Activated CD4-positive, alpha-beta T cell treated with anti-CD3 and anti-CD28 coated beads for 36 hours (primary cell): ENCODE measurements at regions not wholly inside any gene's neighbourhood (a gene's known extent, or its start where the extent isn't known, plus 50 kb on each side); places are given as distances from the start of the nearest gene placed in this dataset.

ENCODE experiments used
- ATAC-seq: fragments of 200-7000 bp; cut with Tn5 transposase; one replicate; pipeline ENCODE4 v1.10.0; 2021; ENCODE audit warnings: mild to moderate bottlenecking, moderate library complexity
- CTCF ChIA-PET: fragments of 350-600 bp; sonication (Branson Sonifier 250); formaldehyde crosslinking; loops from one replicate; lab custom pipeline; 2021; ENCODE audit warnings: antibody characterized with exemption; lab: Charles Lee
- POLR2A ChIA-PET: fragments of 350-600 bp; sonication (Branson Sonifier 250); formaldehyde crosslinking; loops from one replicate; lab custom pipeline; 2021; ENCODE audit warnings: antibody characterized with exemption, inconsistent platforms; lab: Charles Lee
- DNase-seq: peaks from one replicate; pipeline ENCODE4 v3.0.0-alpha.2; 2020
- H3K27ac Mint-ChIP-seq: one replicate; pipeline ENCODE4 v1.8.0; 2021; ENCODE audit warnings: mixed read lengths
- H3K27me3 Mint-ChIP-seq: one replicate; pipeline ENCODE4 v1.8.0; 2021; ENCODE audit warnings: mixed read lengths
- H3K36me3 Mint-ChIP-seq: one replicate; pipeline ENCODE4 v1.8.0; 2021; ENCODE audit warnings: low read depth, mixed read lengths
- H3K4me1 Mint-ChIP-seq: one replicate; pipeline ENCODE4 v1.8.0; 2021; ENCODE audit warnings: mixed read lengths
- H3K4me3 Mint-ChIP-seq: one replicate; pipeline ENCODE4 v1.8.0; 2021; ENCODE audit warnings: mild to moderate bottlenecking, moderate library complexity, mixed read lengths
- H3K9me3 Mint-ChIP-seq: one replicate; pipeline ENCODE4 v1.8.0; 2021; ENCODE audit warnings: low read depth, mixed read lengths
- intact Hi-C, 2 experiments: fragments of 100-400 bp; cut with DNase I in 1 of 2; cut with micrococcal nuclease in 1 of 2; formaldehyde crosslinking; loops; one replicate each; pipeline versions ENCODE4 v1.14.2 to v1.15.1; 2022 to 2024; cut with DNase I, micrococcal nuclease

GRCh38 chr13:24011266-24011665, 114.0 kb upstream of the C1QTNF9B start:
- no peaks in the 10 kb centered on the region for H3K27me3 Mint-ChIP-seq
- ChIA-PET CTCF (interaction anchor here (1.1 kb wide), 1 partner anchor 9 kb away, joined by 3 read pairs; no protein-coding TSS in a partner anchor), POLR2A (no interaction called here)
- H3K9me3 Mint-ChIP-seq = no peaks in the 10 kb centered on the region
- H3K27ac Mint-ChIP-seq = no peak overlapping the region
- DNase-seq (no peak), ATAC-seq (no peak)
- no peak overlapping the region for H3K4me3 Mint-ChIP-seq
- no peaks in the 10 kb centered on the region for H3K4me1 Mint-ChIP-seq
- H3K36me3 Mint-ChIP-seq = no peaks in the 10 kb centered on the region
- intact Hi-C loops = no loop called here

GRCh38 chr13:24012648-24013047, 115.3 kb upstream of the C1QTNF9B start:
- no peak overlapping the region for H3K4me3 Mint-ChIP-seq
- no peaks in the 10 kb centered on the region for H3K9me3 Mint-ChIP-seq
- H3K27me3 Mint-ChIP-seq = no peaks in the 10 kb centered on the region
- intact Hi-C loops = no loop called here
- no peak overlapping the region for H3K27ac Mint-ChIP-seq
- no peak for ATAC-seq
- no peaks in the 10 kb centered on the region for H3K36me3 Mint-ChIP-seq
- H3K4me1 Mint-ChIP-seq = no peaks in the 10 kb centered on the region
- POLR2A ChIA-PET = no interaction called here
- CTCF ChIA-PET = no interaction called here
- DNase-seq = no peak

GRCh38 chr13:24013189-24013588, 115.9 kb upstream of the C1QTNF9B start:
- ChIA-PET CTCF (interaction anchor here (0.6 kb wide), 1 partner anchor 12 kb away, joined by 4 read pairs; no protein-coding TSS in a partner anchor), POLR2A (no interaction called here)
- intact Hi-C loops = no loop called here
- ATAC-seq (no peak), DNase-seq (no peak)
- Mint-ChIP-seq H3K4me1 (no peaks in the 10 kb centered on the region), H3K27ac (no peak overlapping the region), H3K27me3 (no peaks in the 10 kb centered on the region), H3K9me3 (no peaks in the 10 kb centered on the region), H3K4me3 (no peak overlapping the region), H3K36me3 (no peaks in the 10 kb centered on the region)

GRCh38 chr13:24016046-24016445, 118.7 kb upstream of the C1QTNF9B start:
- H3K27me3 Mint-ChIP-seq = no peaks in the 10 kb centered on the region
- no peak overlapping the region for H3K27ac Mint-ChIP-seq
- ChIA-PET CTCF (no interaction called here), POLR2A (no interaction called here)
- H3K36me3 Mint-ChIP-seq = no peaks in the 10 kb centered on the region
- DNase-seq (no peak), ATAC-seq (no peak)
- H3K4me3 Mint-ChIP-seq = no peak overlapping the region
- H3K4me1 Mint-ChIP-seq = no peaks in the 10 kb centered on the region
- no peaks in the 10 kb centered on the region for H3K9me3 Mint-ChIP-seq
- intact Hi-C loops = no loop called here

GRCh38 chr13:24022568-24022967, 125.3 kb upstream of the C1QTNF9B start:
- no peaks in the 10 kb centered on the region for H3K27me3 Mint-ChIP-seq
- no peaks in the 10 kb centered on the region for H3K36me3 Mint-ChIP-seq
- H3K9me3 Mint-ChIP-seq = no peaks in the 10 kb centered on the region
- DNase-seq = no peak
- POLR2A ChIA-PET = no interaction called here
- no peak overlapping the region for H3K27ac Mint-ChIP-seq
- H3K4me3 Mint-ChIP-seq = no peak overlapping the region
- H3K4me1 Mint-ChIP-seq = no peaks in the 10 kb centered on the region
- intact Hi-C loops = loop anchor here in 1 of 2 experiments (10.0 kb wide), 1 partner anchor 58 kb away; no protein-coding TSS in a partner anchor
- CTCF ChIA-PET = interaction anchor here (0.6 to 4.2 kb wide), 5 partner anchors 31 to 283 kb away, joined by 3 to 33 read pairs (median 4); no protein-coding TSS in a partner anchor
- ATAC-seq = no peak

- CTCF ChIA-PET = interaction anchor here (0.5 to 4.2 kb wide), 4 partner anchors 30 to 283 kb away, joined by 3 to 33 read pairs (median 4); no protein-coding TSS in a partner anchor
- Mint-ChIP-seq H3K9me3 (no peaks in the 10 kb centered on the region), H3K36me3 (no peaks in the 10 kb centered on the region), H3K4me3 (no peak overlapping the region), H3K27me3 (no peaks in the 10 kb centered on the region), H3K4me1 (no peaks in the 10 kb centered on the region), H3K27ac (no peak overlapping the region)
- no peak for DNase-seq
- intact Hi-C loops = loop anchor here in 1 of 2 experiments (10.0 kb wide), 1 partner anchor 58 kb away; no protein-coding TSS in a partner anchor
- POLR2A ChIA-PET = no interaction called here
- ATAC-seq = no peak
Observed at GRCh38 chr13:24023073-24023472, 125.8 kb upstream of the C1QTNF9B start.

GRCh38 chr13:24027494-24027893, 130.2 kb upstream of the C1QTNF9B start:
- ATAC-seq (no peak), DNase-seq (no peak)
- ChIA-PET POLR2A (no interaction called here), CTCF (no interaction called here)
- peaks cover 9% of the 10 kb centered on the region for H3K27me3 Mint-ChIP-seq
- no peaks in the 10 kb centered on the region for H3K36me3 Mint-ChIP-seq
- no peaks in the 10 kb centered on the region for H3K4me1 Mint-ChIP-seq
- intact Hi-C loops = loop anchor here in 1 of 2 experiments (10.0 kb wide), 1 partner anchor 63 kb away; no protein-coding TSS in a partner anchor
- no peak overlapping the region for H3K4me3 Mint-ChIP-seq
- no peaks in the 10 kb centered on the region for H3K9me3 Mint-ChIP-seq
- H3K27ac Mint-ChIP-seq = no peak overlapping the region

- Mint-ChIP-seq H3K4me3 (no peak overlapping the region), H3K9me3 (no peaks in the 10 kb centered on the region), H3K36me3 (no peaks in the 10 kb centered on the region), H3K27me3 (peaks cover 9% of the 10 kb centered on the region), H3K4me1 (no peaks in the 10 kb centered on the region), H3K27ac (no peak overlapping the region)
- ChIA-PET CTCF (interaction anchor here (0.9 kb wide), 2 partner anchors 11 to 110 kb away, joined by 3 read pairs; no protein-coding TSS in a partner anchor), POLR2A (no interaction called here)
- ATAC-seq (no peak), DNase-seq (no peak)
- intact Hi-C loops = no loop called here
Observed at GRCh38 chr13:24032252-24032651, 128.3 kb upstream of the SPATA13 start.

GRCh38 chr13:24032674-24033073, 127.8 kb upstream of the SPATA13 start:
- ChIA-PET POLR2A (no interaction called here), CTCF (no interaction called here)
- peaks cover 9% of the 10 kb centered on the region for H3K27me3 Mint-ChIP-seq
- H3K27ac Mint-ChIP-seq = no peak overlapping the region
- H3K4me1 Mint-ChIP-seq = no peaks in the 10 kb centered on the region
- ATAC-seq (no peak), DNase-seq (no peak)
- no peak overlapping the region for H3K4me3 Mint-ChIP-seq
- no peaks in the 10 kb centered on the region for H3K9me3 Mint-ChIP-seq
- intact Hi-C loops = no loop called here
- H3K36me3 Mint-ChIP-seq = no peaks in the 10 kb centered on the region

- CTCF ChIA-PET = interaction anchor here (0.7 to 1.3 kb wide), 3 partner anchors 12 to 529 kb away, joined by 3 read pairs; no protein-coding TSS in a partner anchor
- no peak overlapping the region for H3K4me3 Mint-ChIP-seq
- intact Hi-C loops = no loop called here
- DNase-seq = no peak
- H3K9me3 Mint-ChIP-seq = no peaks in the 10 kb centered on the region
- H3K27me3 Mint-ChIP-seq = peaks cover 10% of the 10 kb centered on the region
- POLR2A ChIA-PET = no interaction called here
- peaks cover 2% of the 10 kb centered on the region for H3K4me1 Mint-ChIP-seq
- ATAC-seq = no peak
- H3K36me3 Mint-ChIP-seq = no peaks in the 10 kb centered on the region
- H3K27ac Mint-ChIP-seq = no peak overlapping the region
Observed at GRCh38 chr13:24033527-24034302, 126.8 kb upstream of the SPATA13 start.

- Mint-ChIP-seq H3K4me1 (peaks cover 2% of the 10 kb centered on the region), H3K27ac (no peak overlapping the region), H3K36me3 (no peaks in the 10 kb centered on the region), H3K4me3 (no peak overlapping the region), H3K27me3 (peaks cover 7% of the 10 kb centered on the region), H3K9me3 (no peaks in the 10 kb centered on the region)
- no peak for DNase-seq
- POLR2A ChIA-PET = no interaction called here
- intact Hi-C loops = no loop called here
- CTCF ChIA-PET = interaction anchor here (0.6 to 2.1 kb wide), 5 partner anchors 14 to 185 kb away, joined by 3 to 6 read pairs (median 3); no protein-coding TSS in a partner anchor
- no peak for ATAC-seq
Observed at GRCh38 chr13:24035411-24035810, 125.1 kb upstream of the SPATA13 start.

- H3K9me3 Mint-ChIP-seq = no peaks in the 10 kb centered on the region
- ChIA-PET POLR2A (interaction anchor here (0.6 kb wide), 1 partner anchor 214 kb away, joined by 3 read pairs; no protein-coding TSS in a partner anchor), CTCF (interaction anchor here (2.1 kb wide), 1 partner anchor 17 kb away, joined by 6 read pairs; no protein-coding TSS in a partner anchor)
- peaks cover 6% of the 10 kb centered on the region for H3K27me3 Mint-ChIP-seq
- no peak overlapping the region for H3K4me3 Mint-ChIP-seq
- H3K4me1 Mint-ChIP-seq = peaks cover 2% of the 10 kb centered on the region
- intact Hi-C loops = no loop called here
- H3K36me3 Mint-ChIP-seq = no peaks in the 10 kb centered on the region
- no peak for DNase-seq
- H3K27ac Mint-ChIP-seq = no peak overlapping the region
- no peak for ATAC-seq
Observed at GRCh38 chr13:24036115-24036514, 124.4 kb upstream of the SPATA13 start.
